ENCODE measurements at regions not wholly inside any gene's neighbourhood (a gene's known extent, or its start where the extent isn't known, plus 50 kb on each side); places are given as distances from the start of the nearest gene placed in this dataset.
"Not testable (repeated sequence)": the region's sequence is repeated elsewhere in the genome, so short reads cannot be mapped to it uniquely, and the experiment has no call there.

DNA sequence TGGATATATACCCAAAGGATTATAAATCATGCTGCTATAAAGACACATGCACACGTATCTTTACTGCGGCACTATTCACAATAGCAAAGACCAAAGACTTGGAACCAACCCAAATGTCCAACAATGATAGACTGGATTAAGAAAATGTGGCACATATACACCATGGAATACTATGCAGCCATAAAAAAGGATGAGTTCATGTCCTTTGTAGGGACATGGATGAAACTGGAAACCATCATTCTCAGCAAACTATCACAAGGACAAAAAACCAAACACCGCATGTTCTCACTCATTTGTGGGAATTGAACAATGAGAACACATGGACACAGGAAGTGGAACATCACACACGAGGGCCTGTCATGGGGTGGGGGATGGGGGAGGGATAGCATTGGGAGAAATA, 96.5 kb downstream of the BRMS1L start:
- TF ChIP-seq TAF1 (IDR thresholded peaks at IDR 0.05; ENCODE audit: borderline replicate concordance, low read depth, low read length); POLR2AphosphoS5 (IDR thresholded peaks at IDR 0.05; ENCODE audit: low read depth, low read length); POLR2A (IDR thresholded peaks at IDR 0.05; ENCODE audit: low read depth, low read length): not testable (repeated sequence)

Measured in GM12892 (cell line).